HG02678 (cell line): ENCODE measurements at regions not wholly inside any gene's neighbourhood (a gene's known extent, or its start where the extent isn't known, plus 50 kb on each side); places are given as distances from the start of the nearest gene placed in this dataset.
"Not testable (repeated sequence)": the region's sequence is repeated elsewhere in the genome, so short reads cannot be mapped to it uniquely, and the experiment has no call there.

Experiments used
- ATAC-seq: cut with Tn5 transposase; IDR thresholded peaks from one replicate; pipeline ENCODE4 v1.9.1; 2021; ENCODE audit warnings: mild to moderate bottlenecking, moderate library complexity; ENCODE audit not compliant: unreplicated experiment

GRCh38 chr13:103945836-103946235 lies 879.6 kb upstream of the SLC10A2 start:
- ATAC-seq, result no peak

- ATAC-seq, result no peak
Observed at GRCh38 chr13:103941506-103942140, 875.4 kb upstream of the SLC10A2 start.

DNA sequence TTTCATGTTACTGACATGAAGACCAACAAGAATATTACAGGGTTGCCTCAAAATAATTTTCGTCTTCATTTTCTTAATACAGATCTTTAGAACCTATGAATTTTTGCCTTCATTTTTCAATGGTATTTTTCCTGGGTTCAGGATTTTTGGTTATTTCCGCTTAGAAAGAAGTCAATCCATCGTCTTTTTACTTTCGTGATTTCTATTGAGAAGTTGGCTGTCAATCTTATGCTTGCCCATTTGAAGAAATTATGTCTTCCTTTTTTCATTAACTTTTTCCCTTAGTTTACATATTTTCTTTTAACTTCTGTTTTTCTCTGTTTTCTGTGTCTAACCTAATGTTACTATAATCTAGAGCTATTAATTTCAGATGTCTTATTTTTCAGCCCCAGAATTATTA lies 868.9 kb upstream of the SLC10A2 start:
- ATAC-seq, result no peak

- ATAC-seq, result no peak
Observed at GRCh38 chr13:103931885-103932284, 865.7 kb upstream of the SLC10A2 start.

GRCh38 chr13:103931331-103931845 lies 865.2 kb upstream of the SLC10A2 start:
- no peak for ATAC-seq

- no peak for ATAC-seq
Observed at GRCh38 chr13:103926118-103926517, 859.9 kb upstream of the SLC10A2 start.

GRCh38 chr13:103908911-103909310 lies 842.7 kb upstream of the SLC10A2 start:
- ATAC-seq, result no peak

DNA sequence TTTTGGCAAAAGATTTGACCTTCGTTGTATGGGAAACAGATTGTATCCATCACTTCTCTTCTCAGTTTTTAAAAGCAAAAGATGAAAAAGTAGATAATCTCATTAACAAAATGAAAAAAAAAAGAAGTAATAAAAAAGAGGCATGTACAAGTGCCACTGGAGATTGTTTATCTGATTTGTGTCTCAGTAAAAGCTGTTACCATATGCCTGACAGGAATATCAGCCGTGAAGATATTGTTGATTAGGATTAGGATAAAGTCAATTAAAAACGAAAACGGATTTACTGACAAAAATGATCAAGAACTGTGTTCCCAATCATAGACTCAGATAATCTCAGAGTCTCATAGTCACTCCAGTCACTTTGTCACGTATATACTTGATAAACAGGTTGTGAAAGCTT lies 842.1 kb upstream of the SLC10A2 start:
- ATAC-seq, result no peak

- ATAC-seq, result no peak
Observed at GRCh38 chr13:103903790-103904189, 837.6 kb upstream of the SLC10A2 start.

- no peak for ATAC-seq
Observed at GRCh38 chr13:103898481-103898880, 832.3 kb upstream of the SLC10A2 start.

DNA sequence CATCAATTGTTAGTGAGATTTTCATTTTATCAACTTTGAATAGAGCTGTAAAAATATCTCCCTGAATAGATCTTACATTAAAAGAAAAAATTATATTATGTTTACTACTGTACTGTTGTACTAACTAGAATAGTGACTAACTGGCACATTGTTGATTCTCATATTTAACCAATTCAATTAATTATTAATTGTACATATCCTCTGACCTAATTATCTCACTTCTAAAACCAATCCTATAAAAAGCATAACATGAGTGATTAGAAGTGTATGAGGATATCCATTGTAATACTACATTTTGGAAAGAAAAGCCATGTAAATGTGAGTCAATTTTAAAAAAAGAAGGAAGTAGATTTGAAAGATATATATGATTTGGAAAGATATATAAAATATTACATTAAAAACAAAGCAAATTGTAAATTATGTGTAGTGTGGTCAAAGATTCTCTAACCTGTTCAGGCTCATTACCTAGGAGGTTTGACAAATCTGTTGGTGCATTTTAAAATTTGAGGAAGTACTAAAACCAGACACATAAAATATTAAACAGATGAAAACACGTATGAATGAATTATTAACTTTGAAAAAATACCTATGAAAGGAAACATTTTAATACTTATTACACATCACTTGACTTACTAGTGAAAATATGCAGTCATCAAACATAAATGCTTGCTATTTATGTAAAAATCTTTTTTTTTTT lies 829.8 kb upstream of the SLC10A2 start:
- no peak for ATAC-seq

- ATAC-seq, result no peak
Observed at GRCh38 chr13:103894626-103895025, 828.4 kb upstream of the SLC10A2 start.

DNA sequence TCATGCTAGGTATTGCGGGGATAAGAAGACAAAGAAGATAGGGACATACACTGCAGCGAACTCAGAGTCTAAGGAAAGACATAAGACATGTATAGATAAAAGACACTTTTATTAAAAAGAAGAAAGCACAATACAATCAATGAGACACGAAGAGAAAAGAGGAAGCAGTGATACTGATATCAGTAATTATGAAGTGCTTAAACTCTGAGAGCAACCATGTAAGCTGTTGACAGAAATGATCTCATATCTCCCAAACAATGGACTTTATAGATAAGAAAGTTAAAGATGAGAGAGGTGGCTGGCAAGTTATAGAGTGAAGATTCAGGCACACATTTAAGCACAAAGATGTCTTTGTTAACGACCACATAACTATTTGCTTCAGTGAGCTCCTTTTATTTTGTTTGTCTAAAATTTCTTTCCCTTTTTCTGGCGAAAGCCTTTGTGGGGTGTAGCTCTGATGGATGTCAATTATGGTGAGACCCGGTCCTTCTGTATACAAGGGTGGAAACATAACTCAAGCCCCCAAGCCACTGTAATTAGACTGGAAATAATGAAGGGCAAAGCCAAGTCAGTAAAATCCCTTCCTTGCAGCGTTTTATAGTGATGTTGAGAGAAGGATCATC lies 818.0 kb upstream of the SLC10A2 start:
- ATAC-seq, result no peak

- no peak for ATAC-seq
Observed at GRCh38 chr13:103883698-103884097, 817.5 kb upstream of the SLC10A2 start.

DNA sequence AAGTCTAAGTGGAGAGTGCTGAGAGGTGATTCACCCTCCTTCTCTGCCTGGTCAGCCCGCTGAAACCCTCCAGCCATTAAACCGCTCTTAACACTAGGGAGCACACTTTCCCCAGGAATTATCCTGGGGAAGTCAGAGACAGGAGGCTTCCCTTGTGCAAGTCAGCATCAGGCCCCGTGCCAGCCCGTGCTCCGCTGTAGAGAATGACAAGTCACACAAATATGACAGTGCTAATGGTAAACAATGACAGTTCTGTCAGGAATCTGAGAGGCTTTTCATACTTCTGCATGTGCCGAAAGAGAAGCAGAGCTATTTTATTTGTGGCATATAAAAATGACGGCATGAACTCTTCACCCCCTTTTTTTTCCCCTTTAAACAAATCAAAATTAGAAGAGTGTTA lies 816.9 kb upstream of the SLC10A2 start:
- ATAC-seq, result no peak

- ATAC-seq, result not testable (repeated sequence)
Observed at GRCh38 chr13:103880146-103880545, 813.9 kb upstream of the SLC10A2 start.

DNA sequence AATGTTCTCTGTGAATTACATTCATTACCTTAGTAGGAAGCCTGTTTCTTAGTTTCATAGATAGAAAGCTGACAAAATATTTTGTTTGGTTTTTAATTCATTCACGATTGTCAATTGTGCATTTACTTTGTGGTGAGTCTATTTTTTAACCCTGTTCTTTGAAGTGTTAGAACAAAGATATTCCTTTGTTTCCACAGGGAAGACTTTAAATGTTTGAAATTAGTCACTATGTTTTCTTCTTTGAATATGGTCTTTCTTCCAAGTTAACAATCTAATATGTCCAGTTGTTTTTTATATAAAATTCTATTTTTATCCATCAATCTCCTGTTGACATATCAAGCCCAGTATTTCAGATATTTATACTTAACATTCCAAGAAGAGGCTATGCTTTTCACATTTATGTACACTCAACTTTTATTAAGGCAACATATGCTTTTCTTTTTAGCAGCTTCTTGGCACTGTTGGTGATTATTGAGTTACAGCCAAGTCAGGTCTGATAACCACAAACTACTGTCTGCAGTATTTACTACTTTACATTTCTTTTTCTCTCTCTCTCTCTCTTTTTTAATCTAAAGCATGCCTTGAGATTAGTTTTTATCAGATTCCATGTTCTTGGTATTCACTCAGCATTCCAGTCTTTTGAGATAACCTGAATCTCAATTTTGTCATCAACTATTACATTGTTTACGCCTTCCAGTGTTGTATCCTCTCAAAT lies 812.8 kb upstream of the SLC10A2 start:
- no peak for ATAC-seq

GRCh38 chr13:103876571-103876970 lies 810.4 kb upstream of the SLC10A2 start:
- no peak for ATAC-seq

DNA sequence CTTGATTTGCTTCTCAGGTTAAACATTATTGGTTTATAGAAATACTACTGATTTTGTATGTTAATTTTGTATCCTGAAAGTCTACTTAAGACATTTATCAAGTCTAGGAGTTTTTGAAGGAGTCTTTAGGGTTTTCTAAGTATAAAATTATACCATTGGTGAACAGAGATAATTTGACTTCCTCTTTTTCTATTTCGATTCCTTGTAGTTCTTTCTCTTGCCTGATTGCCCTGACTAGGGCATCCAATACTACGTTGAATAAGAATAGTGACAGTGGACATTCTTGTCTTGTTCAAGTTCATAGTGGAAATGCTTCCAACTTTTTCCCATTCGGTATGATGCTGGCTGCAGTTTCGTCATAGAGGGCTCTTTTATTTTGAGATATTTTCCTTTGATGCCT lies 807.5 kb upstream of the SLC10A2 start:
- no peak for ATAC-seq

DNA sequence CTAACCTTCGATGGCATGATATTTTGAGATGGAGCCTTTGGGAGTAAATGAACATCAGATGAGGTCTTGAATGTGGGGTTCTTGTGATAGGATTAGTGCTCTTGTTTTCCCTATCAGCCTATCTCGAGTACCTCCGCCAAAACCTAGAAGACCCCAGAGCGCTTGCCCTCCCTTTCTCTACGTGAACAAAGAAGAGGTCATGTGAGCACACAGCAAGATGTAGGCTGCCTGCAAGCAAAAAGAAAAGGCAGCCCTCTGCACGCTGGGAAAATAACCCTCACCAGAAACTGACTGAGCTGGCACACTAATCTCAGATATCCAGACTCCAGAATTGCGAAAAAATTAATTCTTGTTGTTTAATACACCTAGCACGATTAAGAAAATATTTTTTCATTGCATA lies 799.8 kb upstream of the SLC10A2 start:
- ATAC-seq, result no peak

DNA sequence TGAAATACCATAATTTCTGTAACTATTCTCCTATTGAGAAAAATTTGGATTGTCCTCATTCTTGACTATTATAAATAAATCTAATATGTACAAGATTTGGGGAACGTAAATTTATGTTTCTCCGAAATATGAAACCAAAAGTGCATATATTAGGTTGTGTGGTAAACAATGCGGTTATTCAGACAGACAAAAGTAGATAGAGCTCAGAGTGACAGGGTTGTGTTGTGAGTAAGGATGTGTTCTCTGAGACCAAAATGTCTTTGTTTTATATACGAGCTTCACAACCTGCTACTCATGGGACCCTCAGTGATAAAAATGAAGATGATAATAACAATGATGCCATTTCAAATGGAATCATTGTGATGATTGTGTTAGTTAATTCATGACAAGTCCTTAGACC lies 796.3 kb upstream of the SLC10A2 start:
- no peak for ATAC-seq
